Glutamatergic neuron (in vitro differentiated cells): ENCODE measurements at regions not wholly inside any gene's neighbourhood (a gene's known extent, or its start where the extent isn't known, plus 50 kb on each side); places are given as distances from the start of the nearest gene placed in this dataset.

Source experiments
- DNase-seq: peaks from one replicate; pipeline ENCODE4 v3.0.0; 2022
- H3K27ac Mint-ChIP-seq: one replicate; pipeline ENCODE4 v1.8.0; 2020; ENCODE audit warnings: mild to moderate bottlenecking, mixed read lengths, inconsistent platforms; ENCODE audit not compliant: unreplicated experiment
- H3K27me3 Mint-ChIP-seq: one replicate; pipeline ENCODE4 v1.8.0; 2020; ENCODE audit warnings: mild to moderate bottlenecking, moderate library complexity, mixed read lengths, inconsistent platforms; ENCODE audit not compliant: unreplicated experiment
- H3K36me3 Mint-ChIP-seq: one replicate; pipeline ENCODE4 v1.8.0; 2020; ENCODE audit warnings: mild to moderate bottlenecking, mixed read lengths, inconsistent platforms; ENCODE audit not compliant: unreplicated experiment
- H3K4me1 Mint-ChIP-seq: one replicate; pipeline ENCODE4 v1.8.0; 2020; ENCODE audit warnings: mild to moderate bottlenecking, low read depth, mixed read lengths, inconsistent platforms; ENCODE audit not compliant: unreplicated experiment
- H3K4me3 Mint-ChIP-seq: one replicate; pipeline ENCODE4 v1.8.0; 2020; ENCODE audit warnings: mild to moderate bottlenecking, mixed read lengths, inconsistent platforms; ENCODE audit not compliant: unreplicated experiment
- H3K9me3 Mint-ChIP-seq: one replicate; pipeline ENCODE4 v1.8.0; 2020; ENCODE audit warnings: mild to moderate bottlenecking, moderate library complexity, mixed read lengths, inconsistent platforms; ENCODE audit not compliant: unreplicated experiment
- CTCF ChIP-seq: fragments of 200-600 bp; sonication (generic); IDR thresholded peaks from one replicate; pipeline ENCODE4 v1.5.0; 2021; ENCODE audit not compliant: partially characterized antibody, unreplicated experiment

- no peak for TF ChIP-seq CTCF
- peaks cover 5% of the 10 kb centered on the region for H3K9me3 Mint-ChIP-seq
- no peak for DNase-seq
- H3K27me3 Mint-ChIP-seq = peaks cover 2% of the 10 kb centered on the region
- no peak overlapping the region for H3K4me3 Mint-ChIP-seq
- peaks cover 12% of the 10 kb centered on the region for H3K4me1 Mint-ChIP-seq
- no peak overlapping the region for H3K27ac Mint-ChIP-seq
- no peaks in the 10 kb centered on the region for H3K36me3 Mint-ChIP-seq
These were observed 375.9 kb downstream of the GPM6A start for GRCh38 chr4:175436196-175436595.

- peaks cover 1% of the 10 kb centered on the region for H3K9me3 Mint-ChIP-seq
- no peak overlapping the region for H3K4me3 Mint-ChIP-seq
- no peaks in the 10 kb centered on the region for H3K36me3 Mint-ChIP-seq
- DNase-seq = no peak
- no peaks in the 10 kb centered on the region for H3K27me3 Mint-ChIP-seq
- TF ChIP-seq CTCF = no peak
- no peak overlapping the region for H3K27ac Mint-ChIP-seq
- H3K4me1 Mint-ChIP-seq = peaks cover 16% of the 10 kb centered on the region
These were observed 371.3 kb downstream of the GPM6A start for GRCh38 chr4:175440786-175441185.

GRCh38 chr4:175441256-175441655, 370.8 kb downstream of the GPM6A start:
- DNase-seq = no peak
- no peaks in the 10 kb centered on the region for H3K36me3 Mint-ChIP-seq
- no peak overlapping the region for H3K27ac Mint-ChIP-seq
- H3K9me3 Mint-ChIP-seq = peaks cover 1% of the 10 kb centered on the region
- H3K4me1 Mint-ChIP-seq = peaks cover 16% of the 10 kb centered on the region
- no peak for TF ChIP-seq CTCF
- no peak overlapping the region for H3K4me3 Mint-ChIP-seq
- no peaks in the 10 kb centered on the region for H3K27me3 Mint-ChIP-seq

GRCh38 chr4:175443547-175443946, 368.5 kb downstream of the GPM6A start:
- no peak for TF ChIP-seq CTCF
- no peaks in the 10 kb centered on the region for H3K27me3 Mint-ChIP-seq
- H3K9me3 Mint-ChIP-seq = peaks cover 1% of the 10 kb centered on the region
- H3K36me3 Mint-ChIP-seq = no peaks in the 10 kb centered on the region
- peaks cover 17% of the 10 kb centered on the region for H3K4me1 Mint-ChIP-seq
- no peak overlapping the region for H3K27ac Mint-ChIP-seq
- no peak for DNase-seq
- no peak overlapping the region for H3K4me3 Mint-ChIP-seq

DNA sequence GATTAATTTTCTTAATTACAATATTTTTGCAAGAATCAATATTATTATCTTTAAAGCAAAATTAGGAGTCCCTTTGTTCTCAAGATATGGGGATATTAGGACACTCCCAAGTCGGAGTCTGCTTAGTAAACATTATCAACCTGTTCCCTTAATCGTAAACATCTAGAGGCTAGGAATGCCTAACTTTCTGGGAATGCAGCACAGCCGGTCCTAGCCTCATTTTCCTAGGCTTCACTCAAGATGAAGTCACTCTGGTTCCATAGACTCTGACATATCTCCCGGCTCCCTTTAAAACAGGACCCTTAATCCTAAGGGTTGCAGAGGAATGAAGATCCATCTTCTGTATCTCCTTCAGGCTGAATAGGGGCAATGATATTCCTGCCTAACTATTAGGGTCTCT, 367.6 kb downstream of the GPM6A start:
- Mint-ChIP-seq H3K27ac (no peak overlapping the region), H3K4me3 (no peak overlapping the region), H3K4me1 (peaks cover 17% of the 10 kb centered on the region), H3K36me3 (no peaks in the 10 kb centered on the region), H3K9me3 (peaks cover 1% of the 10 kb centered on the region), H3K27me3 (no peaks in the 10 kb centered on the region)
- no peak for DNase-seq
- no peak for TF ChIP-seq CTCF
